NB4 (cell line): ENCODE measurements at regions not wholly inside any gene's neighbourhood (a gene's known extent, or its start where the extent isn't known, plus 50 kb on each side); places are given as distances from the start of the nearest gene placed in this dataset.

Experiments
- CTCF ChIP-seq: IDR thresholded peaks from one replicate; pipeline ENCODE4 v1.5.1; 2012; ENCODE audit warnings: low read depth, low read length
- POLR2A ChIP-seq: IDR thresholded peaks from 2 replicates; pipeline ENCODE4 v1.6.1; 2011; ENCODE audit warnings: mild to moderate bottlenecking; ENCODE audit not compliant: insufficient read length; ENCODE audit errors: extremely low read depth
- TF ChIP-seq, protein P1 (sequence below): IDR thresholded peaks from 2 replicates; pipeline ENCODE4 v1.6.1; 2011; ENCODE audit warnings: low read depth, low read length

DNA sequence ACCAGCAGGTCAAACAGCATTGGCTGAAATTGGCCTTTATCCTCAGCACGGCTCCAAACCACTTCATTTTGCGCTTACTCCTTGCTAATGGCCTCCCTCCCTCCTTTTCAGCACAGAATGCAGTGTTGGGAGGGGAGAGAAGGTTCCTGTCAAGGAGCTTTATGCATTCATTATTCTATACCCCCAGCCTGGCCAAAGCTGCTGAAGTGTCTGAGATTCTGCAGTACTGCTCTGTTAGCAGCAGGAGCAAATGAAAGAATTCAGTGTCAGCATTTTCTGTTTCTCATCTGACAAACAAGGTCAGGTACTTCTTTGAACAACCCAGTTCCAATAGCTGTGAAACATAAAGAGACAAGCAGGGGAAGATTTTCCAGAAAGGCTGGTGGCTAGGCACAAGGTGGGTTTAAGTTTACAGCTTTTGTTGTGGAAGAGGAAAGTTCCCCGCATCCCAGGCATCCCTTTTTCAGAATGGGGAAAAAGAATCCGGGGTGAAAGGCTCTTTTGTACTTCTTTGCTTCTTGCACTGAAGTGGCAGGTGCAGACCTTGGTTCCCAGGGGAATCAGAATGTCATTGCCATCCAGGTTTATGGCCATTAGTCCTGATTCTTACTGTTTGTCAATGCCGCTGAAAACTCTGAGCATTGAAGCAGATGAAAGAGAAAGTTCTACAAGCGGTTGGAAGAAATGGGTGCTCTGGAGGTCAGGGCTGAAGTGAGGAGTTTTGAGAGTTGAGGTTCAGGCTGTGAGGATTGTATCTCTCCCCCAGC lies 109.3 kb upstream of the APC start:
- TF ChIP-seq POLR2A (no peak), CTCF (no peak)
- TF ChIP-seq, protein P1, sequence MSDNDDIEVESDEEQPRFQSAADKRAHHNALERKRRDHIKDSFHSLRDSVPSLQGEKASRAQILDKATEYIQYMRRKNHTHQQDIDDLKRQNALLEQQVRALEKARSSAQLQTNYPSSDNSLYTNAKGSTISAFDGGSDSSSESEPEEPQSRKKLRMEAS = no peak
